ENCODE measurements at regions not wholly inside any gene's neighbourhood (a gene's known extent, or its start where the extent isn't known, plus 50 kb on each side); places are given as distances from the start of the nearest gene placed in this dataset.
"Not testable (repeated sequence)": the region's sequence is repeated elsewhere in the genome, so short reads cannot be mapped to it uniquely, and the experiment has no call there.

DNA sequence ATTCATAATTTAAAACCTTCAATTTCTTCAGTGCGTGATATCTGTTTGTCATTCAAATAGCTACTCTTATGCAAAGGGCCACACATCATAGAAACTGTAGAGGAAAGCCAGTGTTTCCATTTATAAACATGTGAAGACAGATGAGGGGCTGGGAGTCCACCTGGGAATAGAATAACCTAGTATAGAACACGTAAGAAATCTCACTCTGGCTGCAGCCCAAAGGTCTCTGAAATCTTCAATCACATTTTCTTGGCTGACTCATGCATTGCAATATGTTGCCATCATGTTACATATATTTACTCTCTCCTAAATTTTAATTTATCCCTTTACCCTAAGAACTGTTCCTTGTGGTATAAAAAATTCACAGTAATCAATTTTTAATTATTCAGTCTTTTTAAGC lies 123.2 kb downstream of the ELOVL4 start:
- Mint-ChIP-seq H3K4me1 (ENCODE audit: low read depth) (no peaks in the 10 kb centered on the region), H3K27me3 (ENCODE audit: low read depth) (peaks cover 12% of the 10 kb centered on the region), H3K27ac (no peak overlapping the region), H3K4me3 (ENCODE audit: low read depth) (no peak overlapping the region), H3K9me3 (no peaks in the 10 kb centered on the region), H3K36me3 (ENCODE audit: low read depth) (no peaks in the 10 kb centered on the region)
- intact Hi-C loops (cut with micrococcal nuclease), result no loop called here
- no peak for DNase-seq (ENCODE audit: low spot score)

DNA sequence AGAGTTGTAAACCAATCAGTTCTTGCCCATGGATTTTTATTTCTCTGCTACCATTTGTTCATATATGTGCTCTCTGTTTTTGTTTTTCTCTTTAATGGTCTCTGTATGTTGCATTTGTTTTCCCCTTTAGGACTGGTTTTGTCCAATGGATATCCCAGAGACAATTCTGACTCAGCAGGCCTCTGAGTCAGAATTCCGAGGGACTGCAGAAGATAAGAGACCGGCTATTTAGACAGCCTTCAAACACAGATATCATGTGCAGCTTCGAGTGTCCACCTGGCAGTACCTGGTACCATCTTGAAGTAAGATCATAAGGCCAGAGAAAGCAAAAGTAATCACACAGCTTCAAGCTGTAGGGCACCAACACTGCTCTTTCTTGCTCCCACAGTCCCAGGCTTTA lies 125.5 kb downstream of the ELOVL4 start:
- H3K4me3 Mint-ChIP-seq (ENCODE audit: low read depth), result no peak overlapping the region
- H3K36me3 Mint-ChIP-seq (ENCODE audit: low read depth), result no peaks in the 10 kb centered on the region
- intact Hi-C loops (cut with micrococcal nuclease), result no loop called here
- no peak for DNase-seq (ENCODE audit: low spot score)
- no peaks in the 10 kb centered on the region for H3K4me1 Mint-ChIP-seq (ENCODE audit: low read depth)
- H3K27ac Mint-ChIP-seq, result no peak overlapping the region
- no peaks in the 10 kb centered on the region for H3K9me3 Mint-ChIP-seq
- H3K27me3 Mint-ChIP-seq (ENCODE audit: low read depth), result peaks cover 12% of the 10 kb centered on the region

DNA sequence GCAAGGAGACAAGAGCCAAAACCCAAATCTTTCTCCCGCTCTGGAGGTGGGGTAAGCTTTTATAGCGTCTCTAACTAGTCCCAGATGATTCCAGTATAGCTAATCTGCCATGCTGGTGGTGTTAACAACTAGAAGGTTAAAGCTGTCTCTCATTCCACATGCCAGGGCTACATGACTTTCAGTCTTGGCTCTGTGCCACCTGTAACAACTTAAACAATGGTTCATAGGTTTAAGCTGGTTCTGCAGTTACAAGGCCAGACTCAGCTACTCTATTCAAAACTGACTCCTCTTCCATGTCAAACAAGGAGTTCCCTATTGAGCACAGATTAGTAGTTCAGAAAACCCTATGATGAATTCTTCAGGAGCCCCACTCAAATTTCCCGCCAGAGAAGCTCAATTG lies 128.9 kb downstream of the ELOVL4 start:
- Mint-ChIP-seq H3K36me3 (ENCODE audit: low read depth) (no peaks in the 10 kb centered on the region), H3K27me3 (ENCODE audit: low read depth) (peaks cover 7% of the 10 kb centered on the region), H3K27ac (no peak overlapping the region), H3K9me3 (no peaks in the 10 kb centered on the region), H3K4me3 (ENCODE audit: low read depth) (no peak overlapping the region), H3K4me1 (ENCODE audit: low read depth) (no peaks in the 10 kb centered on the region)
- intact Hi-C loops (cut with micrococcal nuclease), result no loop called here
- DNase-seq (ENCODE audit: low spot score), result no peak

DNA sequence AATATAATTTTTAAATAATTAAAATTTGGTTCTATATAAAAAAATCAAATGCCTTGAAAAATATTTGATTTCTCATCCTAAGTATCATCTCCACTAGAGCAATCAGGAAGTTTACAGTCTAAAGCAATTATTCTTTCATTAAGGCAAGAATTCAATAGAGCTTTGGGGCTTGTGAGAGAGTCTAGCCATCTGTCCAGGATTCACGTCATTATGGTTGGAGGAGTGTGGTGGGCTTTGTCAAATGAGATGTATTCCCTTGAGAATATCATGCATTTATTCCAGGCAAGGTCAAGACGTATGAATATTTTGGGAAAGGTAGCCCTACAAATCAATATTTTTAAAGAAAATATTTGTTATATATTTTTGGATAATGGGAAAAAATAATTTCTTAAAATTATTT lies 132.4 kb downstream of the ELOVL4 start:
- intact Hi-C loops (cut with micrococcal nuclease), result loop anchor here (1.0 to 5.0 kb wide), 2 partner anchors 37 to 243 kb away; no protein-coding TSS in a partner anchor
- no peak for DNase-seq (ENCODE audit: low spot score)
- Mint-ChIP-seq H3K9me3 (no peaks in the 10 kb centered on the region), H3K36me3 (ENCODE audit: low read depth) (no peaks in the 10 kb centered on the region), H3K27me3 (ENCODE audit: low read depth) (peaks cover 6% of the 10 kb centered on the region), H3K4me3 (ENCODE audit: low read depth) (no peak overlapping the region), H3K4me1 (ENCODE audit: low read depth) (no peaks in the 10 kb centered on the region), H3K27ac (no peak overlapping the region)

DNA sequence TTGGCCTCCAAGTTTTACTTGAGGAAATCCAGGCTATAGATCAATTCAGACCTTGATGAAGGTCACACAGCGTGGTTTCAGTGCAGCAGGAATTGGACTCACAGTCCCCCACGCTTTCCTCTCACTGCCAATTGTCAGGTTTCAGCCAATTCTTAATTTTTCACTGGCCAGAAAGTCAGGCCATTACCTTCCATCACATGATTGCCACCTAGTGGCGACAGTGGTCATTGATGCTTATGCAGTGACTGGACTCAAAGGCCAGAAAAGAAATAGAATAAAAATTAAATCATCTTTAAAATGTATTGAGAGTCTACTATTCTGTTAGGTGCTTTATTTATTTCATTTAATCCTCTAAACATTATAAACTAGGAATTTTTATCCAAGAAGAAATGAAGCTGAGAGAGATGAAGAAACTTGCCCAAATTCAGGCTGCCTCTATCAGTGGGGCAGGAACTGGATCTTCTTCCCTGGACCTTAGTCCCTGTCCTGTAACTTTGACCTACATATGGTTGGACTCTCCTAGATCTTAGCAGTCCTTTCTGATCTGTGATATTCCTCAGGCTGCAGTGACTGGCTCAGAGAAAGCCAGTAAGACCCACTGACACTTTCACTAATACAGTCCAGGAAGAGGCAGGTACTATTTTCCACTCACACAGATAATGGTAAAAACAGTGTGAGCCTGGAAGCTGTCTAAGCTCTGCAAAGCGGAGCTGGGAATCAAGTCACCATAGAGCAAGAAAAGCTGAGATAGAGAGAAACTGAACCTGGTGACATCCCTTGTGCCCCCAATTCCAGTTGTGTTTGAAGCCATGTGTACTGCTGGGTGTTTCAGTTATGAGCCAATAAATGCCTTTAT lies 133.3 kb downstream of the ELOVL4 start:
- peak; percentile 16 for DNase-seq (ENCODE audit: low spot score)
- Mint-ChIP-seq H3K4me3 (ENCODE audit: low read depth) (no peak overlapping the region), H3K4me1 (ENCODE audit: low read depth) (no peaks in the 10 kb centered on the region), H3K27me3 (ENCODE audit: low read depth) (peaks cover 6% of the 10 kb centered on the region), H3K9me3 (no peaks in the 10 kb centered on the region), H3K27ac (no peak overlapping the region), H3K36me3 (ENCODE audit: low read depth) (no peaks in the 10 kb centered on the region)
- intact Hi-C loops (cut with micrococcal nuclease), result loop anchor here (1.0 to 5.0 kb wide), 2 partner anchors 36 to 242 kb away; no protein-coding TSS in a partner anchor

DNA sequence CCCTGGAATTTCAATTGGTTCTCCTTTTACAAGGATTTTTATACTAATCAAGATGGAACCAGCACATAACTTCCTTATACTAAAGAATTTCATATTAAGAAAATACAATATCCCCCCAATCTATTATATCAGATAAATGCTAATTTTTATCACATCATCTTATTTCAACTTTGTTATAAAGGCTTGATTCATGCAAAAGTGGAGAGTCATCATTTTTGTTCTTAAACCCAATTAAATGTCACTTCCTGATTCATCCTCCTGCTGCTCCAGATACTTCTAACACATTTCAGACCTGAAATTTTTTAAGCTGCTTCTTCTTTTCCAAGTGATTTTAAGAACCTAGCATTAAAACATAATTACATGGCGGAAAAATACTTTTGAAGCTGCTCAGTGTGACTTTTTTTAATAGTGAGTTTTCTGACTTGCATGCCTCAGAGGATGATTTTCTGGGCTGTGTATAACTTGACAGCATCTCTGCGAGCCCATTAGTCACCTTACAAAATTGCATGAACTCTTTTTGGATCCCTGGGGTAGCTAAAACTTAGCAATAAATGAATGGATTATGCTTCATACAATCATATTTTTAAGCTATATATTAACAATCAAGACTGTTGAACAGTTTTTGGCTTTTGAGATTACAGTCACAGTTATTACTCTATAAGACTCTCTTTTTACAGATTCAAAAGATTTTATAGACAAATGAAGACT lies 134.1 kb downstream of the ELOVL4 start:
- H3K27me3 Mint-ChIP-seq (ENCODE audit: low read depth), result peaks cover 6% of the 10 kb centered on the region
- no peak overlapping the region for H3K4me3 Mint-ChIP-seq (ENCODE audit: low read depth)
- intact Hi-C loops (cut with micrococcal nuclease), result loop anchor here (5.0 kb wide), 1 partner anchor 241 kb away; no protein-coding TSS in a partner anchor
- no peak overlapping the region for H3K27ac Mint-ChIP-seq
- H3K9me3 Mint-ChIP-seq, result no peaks in the 10 kb centered on the region
- H3K36me3 Mint-ChIP-seq (ENCODE audit: low read depth), result no peaks in the 10 kb centered on the region
- DNase-seq (ENCODE audit: low spot score), result no peak
- H3K4me1 Mint-ChIP-seq (ENCODE audit: low read depth), result no peaks in the 10 kb centered on the region

DNA sequence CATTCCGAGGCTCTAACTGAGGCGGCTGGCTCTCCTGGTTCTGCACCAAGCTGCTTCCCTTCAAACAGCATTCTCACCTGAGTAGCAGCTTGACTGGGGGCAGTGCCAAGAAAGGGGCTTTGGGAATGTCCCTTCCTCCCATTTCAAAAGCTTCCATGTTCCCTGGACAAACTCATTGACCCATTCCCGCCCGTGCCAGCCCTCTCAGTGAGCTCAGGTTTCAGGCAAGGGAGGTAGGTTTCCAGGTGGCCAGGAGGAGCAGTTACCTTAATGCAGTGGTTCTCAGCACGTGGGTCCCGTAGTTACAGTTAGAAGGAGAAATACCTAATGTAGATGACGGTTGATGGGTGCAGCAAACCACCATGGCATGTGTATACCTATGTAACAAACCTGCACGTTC lies 135.2 kb downstream of the ELOVL4 start:
- Mint-ChIP-seq H3K27me3 (ENCODE audit: low read depth) (peaks cover 6% of the 10 kb centered on the region), H3K4me3 (ENCODE audit: low read depth) (no peak overlapping the region), H3K27ac (no peak overlapping the region), H3K9me3 (peaks cover under 1% of the 10 kb centered on the region), H3K36me3 (ENCODE audit: low read depth) (no peaks in the 10 kb centered on the region), H3K4me1 (ENCODE audit: low read depth) (no peaks in the 10 kb centered on the region)
- intact Hi-C loops (cut with micrococcal nuclease), result loop anchor here (5.0 kb wide), 1 partner anchor 240 kb away; no protein-coding TSS in a partner anchor
- no peak for DNase-seq (ENCODE audit: low spot score)

DNA sequence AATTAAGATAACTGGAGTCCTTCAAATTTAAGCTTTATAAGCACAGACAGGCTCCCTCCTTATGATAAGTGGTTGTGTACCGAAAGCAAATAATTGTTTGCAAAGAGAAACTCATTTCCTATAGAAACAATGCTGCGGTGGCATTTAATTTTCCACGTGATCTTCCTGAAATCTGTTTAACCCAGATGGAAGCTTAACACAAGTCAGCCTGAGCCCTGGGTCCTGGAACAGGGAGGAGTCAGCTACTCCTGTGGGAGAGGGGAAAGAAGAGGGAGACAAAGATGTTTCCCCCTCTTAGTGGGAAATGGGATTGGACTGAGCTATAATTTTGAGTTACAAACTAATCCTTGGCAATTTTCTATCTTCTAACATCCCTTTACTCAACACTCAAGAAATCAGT lies 136.5 kb downstream of the ELOVL4 start:
- Mint-ChIP-seq H3K4me1 (ENCODE audit: low read depth) (no peaks in the 10 kb centered on the region), H3K36me3 (ENCODE audit: low read depth) (no peaks in the 10 kb centered on the region), H3K27ac (no peak overlapping the region), H3K27me3 (ENCODE audit: low read depth) (peaks cover 6% of the 10 kb centered on the region), H3K9me3 (peaks cover 4% of the 10 kb centered on the region), H3K4me3 (ENCODE audit: low read depth) (no peak overlapping the region)
- intact Hi-C loops (cut with micrococcal nuclease), result loop anchor here (5.0 kb wide), 1 partner anchor 239 kb away; no protein-coding TSS in a partner anchor
- no peak for DNase-seq (ENCODE audit: low spot score)

DNA sequence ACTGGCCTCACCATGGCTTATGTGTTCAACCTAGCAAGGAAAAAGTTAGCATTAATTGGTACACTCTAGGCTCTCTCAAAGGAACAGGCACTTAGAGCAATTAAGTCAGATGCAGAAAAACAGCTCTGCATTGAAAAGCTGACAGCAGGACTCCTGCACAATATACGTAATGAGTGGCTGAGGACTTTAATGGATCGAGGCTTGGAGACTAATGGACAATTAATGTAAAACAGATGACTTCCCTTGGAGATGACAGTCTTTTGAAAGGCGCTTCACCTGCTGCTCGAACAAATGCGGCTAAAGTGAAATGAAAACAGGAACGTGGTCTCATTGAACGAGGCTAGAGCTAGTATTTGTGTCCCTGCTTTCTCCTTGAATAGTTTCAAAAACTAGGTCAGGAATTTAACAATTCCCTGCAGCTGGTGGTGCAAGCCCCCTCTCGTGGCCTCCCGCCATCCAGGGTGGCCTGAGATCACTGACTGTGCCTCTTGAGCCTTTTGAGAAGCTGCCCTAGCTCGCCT lies 137.1 kb downstream of the ELOVL4 start:
- H3K9me3 Mint-ChIP-seq, result peaks cover 7% of the 10 kb centered on the region
- no peak for DNase-seq (ENCODE audit: low spot score)
- intact Hi-C loops (cut with micrococcal nuclease), result loop anchor here (5.0 kb wide), 1 partner anchor 238 kb away; no protein-coding TSS in a partner anchor
- H3K36me3 Mint-ChIP-seq (ENCODE audit: low read depth), result no peaks in the 10 kb centered on the region
- H3K4me1 Mint-ChIP-seq (ENCODE audit: low read depth), result no peaks in the 10 kb centered on the region
- peaks cover 6% of the 10 kb centered on the region for H3K27me3 Mint-ChIP-seq (ENCODE audit: low read depth)
- H3K4me3 Mint-ChIP-seq (ENCODE audit: low read depth), result no peak overlapping the region
- no peak overlapping the region for H3K27ac Mint-ChIP-seq

DNA sequence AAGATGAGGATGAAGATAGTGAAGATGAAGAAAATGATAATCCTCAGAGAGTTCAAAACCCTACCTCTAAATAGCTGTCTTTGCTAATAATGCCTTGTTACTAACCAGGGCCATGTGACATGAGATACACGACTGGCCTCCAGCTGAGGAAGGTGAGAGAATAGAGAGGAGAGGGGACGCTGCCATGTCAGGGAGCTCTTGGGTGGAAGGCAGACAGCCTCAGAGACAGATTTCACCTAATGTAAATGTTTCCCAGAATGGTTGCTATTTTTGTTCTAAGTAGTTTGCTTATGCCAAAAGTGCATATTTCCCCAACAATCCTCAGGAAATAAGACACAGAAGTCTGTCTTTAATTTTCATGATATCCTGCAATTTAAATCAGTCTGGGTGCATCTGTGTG lies 138.4 kb downstream of the ELOVL4 start:
- no peak for DNase-seq (ENCODE audit: low spot score)
- Mint-ChIP-seq H3K4me1 (ENCODE audit: low read depth) (no peaks in the 10 kb centered on the region), H3K4me3 (ENCODE audit: low read depth) (no peak overlapping the region), H3K27me3 (ENCODE audit: low read depth) (peaks cover 6% of the 10 kb centered on the region), H3K9me3 (peaks cover 8% of the 10 kb centered on the region), H3K36me3 (ENCODE audit: low read depth) (no peaks in the 10 kb centered on the region), H3K27ac (no peak overlapping the region)
- intact Hi-C loops (cut with micrococcal nuclease), result no loop called here

DNA sequence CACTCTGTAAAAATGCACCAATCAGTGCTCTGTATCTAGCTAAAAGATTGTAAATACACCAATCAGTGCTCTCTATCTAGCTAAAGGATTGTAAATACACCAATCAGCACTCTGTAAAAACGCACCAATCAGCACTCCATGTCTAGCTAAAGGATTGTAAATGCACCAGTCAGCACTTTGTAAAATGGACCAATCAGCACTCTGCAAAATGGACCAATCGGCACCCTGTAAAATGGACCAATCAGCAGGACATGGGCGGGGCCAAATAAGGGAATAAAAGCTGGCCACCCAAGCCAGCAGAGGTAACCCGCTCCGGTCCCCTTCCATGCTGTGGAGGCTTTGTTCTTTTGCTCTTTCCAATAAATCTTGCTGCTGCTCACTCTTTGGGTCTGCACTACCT lies 140.7 kb downstream of the ELOVL4 start:
- DNase-seq (ENCODE audit: low spot score); H3K27me3 Mint-ChIP-seq (ENCODE audit: low read depth); intact Hi-C loops (cut with micrococcal nuclease); H3K4me3 Mint-ChIP-seq (ENCODE audit: low read depth); H3K9me3 Mint-ChIP-seq; H3K36me3 Mint-ChIP-seq (ENCODE audit: low read depth); H3K4me1 Mint-ChIP-seq (ENCODE audit: low read depth); H3K27ac Mint-ChIP-seq: not testable (repeated sequence)

DNA sequence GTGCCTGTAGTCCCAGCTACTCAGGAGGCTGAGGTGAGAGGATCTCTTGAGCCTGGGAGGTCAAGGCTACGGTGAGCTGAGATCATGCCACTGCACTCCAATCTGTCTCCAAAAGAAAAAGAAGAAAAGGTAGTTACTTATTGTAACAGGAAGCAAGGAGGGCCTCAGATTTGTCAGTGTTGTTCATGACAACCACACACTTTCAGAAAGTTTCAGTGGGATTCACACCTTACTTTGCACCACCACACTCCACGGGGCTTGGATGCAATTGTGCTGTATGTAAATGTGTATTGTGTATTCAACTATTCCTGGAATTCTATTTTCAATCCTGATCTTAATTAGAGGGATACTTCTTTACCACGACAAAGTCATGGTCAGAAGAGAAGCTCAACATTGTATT lies 142.6 kb downstream of the ELOVL4 start:
- Mint-ChIP-seq H3K27me3 (ENCODE audit: low read depth) (peaks cover 2% of the 10 kb centered on the region), H3K4me1 (ENCODE audit: low read depth) (no peaks in the 10 kb centered on the region), H3K4me3 (ENCODE audit: low read depth) (no peak overlapping the region), H3K27ac (no peak overlapping the region), H3K36me3 (ENCODE audit: low read depth) (no peaks in the 10 kb centered on the region), H3K9me3 (peaks cover 8% of the 10 kb centered on the region)
- intact Hi-C loops (cut with micrococcal nuclease), result no loop called here
- no peak for DNase-seq (ENCODE audit: low spot score)

DNA sequence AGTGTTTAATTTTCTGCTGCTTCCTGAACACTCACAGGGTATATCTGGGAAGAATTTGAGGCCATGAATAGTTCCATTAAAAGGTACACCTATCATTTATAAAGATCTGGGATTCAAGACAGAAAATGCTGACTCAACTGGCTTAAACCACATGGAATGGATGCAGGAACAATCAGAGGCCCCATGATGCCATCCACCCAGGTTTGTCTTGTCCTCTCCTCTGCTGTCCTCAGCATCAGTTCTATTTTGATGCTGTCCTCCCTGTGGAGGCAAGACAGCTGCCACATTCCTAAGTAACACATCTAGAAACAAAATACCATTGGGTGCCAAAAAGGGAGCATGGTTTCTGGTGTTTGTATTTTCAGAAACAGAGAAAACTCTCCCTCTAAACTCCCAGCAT lies 143.4 kb downstream of the ELOVL4 start:
- no peak for DNase-seq (ENCODE audit: low spot score)
- Mint-ChIP-seq H3K4me3 (ENCODE audit: low read depth) (no peak overlapping the region), H3K4me1 (ENCODE audit: low read depth) (no peaks in the 10 kb centered on the region), H3K36me3 (ENCODE audit: low read depth) (no peaks in the 10 kb centered on the region), H3K27ac (no peak overlapping the region), H3K9me3 (peaks cover 8% of the 10 kb centered on the region), H3K27me3 (ENCODE audit: low read depth) (peaks cover 2% of the 10 kb centered on the region)
- intact Hi-C loops (cut with micrococcal nuclease), result no loop called here

Data from activated T-helper 2 cell treated with anti-CD3 and anti-CD28 coated beads, Interferon-gamma antibody, Interleukin-2, Interleukin-4, amounts not matched to agents 10 μg/mL and 5 μg/mL and 100 μg/mL, durations not matched to agents 14 hours and 24 hours and 36 hours (primary cell).